Coronary artery (tissue), 2 donors: ENCODE measurements at regions not wholly inside any gene's neighbourhood (a gene's known extent, or its start where the extent isn't known, plus 50 kb on each side); places are given as distances from the start of the nearest gene placed in this dataset.

Experiments
- DNase-seq: peaks from one replicate; pipeline ENCODE4 v3.0.0-alpha.2; 2017; ENCODE audit warnings: low spot score
- H3K27ac ChIP-seq, 2 donors: fragments of 200-600 bp; sonication (generic); one replicate each; pipeline ENCODE4 v1.5.1; 2016 to 2019
- H3K4me3 ChIP-seq: fragments of 200-600 bp; sonication (generic); 2 replicates; pipeline ENCODE4 v1.5.1; 2016; ENCODE audit warnings: mild to moderate bottlenecking, moderate library complexity
- CTCF ChIP-seq: fragments of 200-600 bp; sonication (generic); IDR thresholded peaks from one replicate; pipeline ENCODE4 v1.5.1; 2019; ENCODE audit warnings: antibody characterized with exemption

GRCh38 chr16:47946092-47946491, 209.7 kb downstream of the ABCC12 start:
- DNase-seq = no peak
- H3K4me3 ChIP-seq = no peak overlapping the region
- H3K27ac ChIP-seq = no peak overlapping the region
- TF ChIP-seq CTCF = no peak

- H3K27ac ChIP-seq = no peak overlapping the region
- no peak for DNase-seq
- no peak for TF ChIP-seq CTCF
- no peak overlapping the region for H3K4me3 ChIP-seq
Observed at GRCh38 chr16:47944589-47944988, 211.2 kb downstream of the ABCC12 start.

- H3K27ac ChIP-seq = no peak overlapping the region
- no peak overlapping the region for H3K4me3 ChIP-seq
- no peak for DNase-seq
- TF ChIP-seq CTCF = no peak
Observed at GRCh38 chr16:47943235-47943634, 212.6 kb downstream of the ABCC12 start.

GRCh38 chr16:47940466-47940865, 215.3 kb downstream of the ABCC12 start:
- H3K4me3 ChIP-seq = no peak overlapping the region
- H3K27ac ChIP-seq = no peak overlapping the region
- no peak for DNase-seq
- TF ChIP-seq CTCF = no peak

GRCh38 chr16:47939680-47940079, 216.1 kb downstream of the ABCC12 start:
- TF ChIP-seq CTCF = no peak
- Histone ChIP-seq H3K27ac (no peak overlapping the region), H3K4me3 (no peak overlapping the region)
- no peak for DNase-seq

- Histone ChIP-seq H3K27ac (no peak overlapping the region), H3K4me3 (no peak overlapping the region)
- no peak for TF ChIP-seq CTCF
Observed at GRCh38 chr16:47938272-47938671, 217.5 kb downstream of the ABCC12 start.

GRCh38 chr16:47928008-47928407, 227.8 kb downstream of the ABCC12 start:
- TF ChIP-seq CTCF = no peak
- no peak for DNase-seq
- no peak overlapping the region for H3K27ac ChIP-seq
- H3K4me3 ChIP-seq = no peak overlapping the region

More at GRCh38 chr16:47938272-47938671, 217.5 kb downstream of the ABCC12 start:
- no peak for DNase-seq
